Uterus (tissue), 3 donors: ENCODE measurements at regions not wholly inside any gene's neighbourhood (a gene's known extent, or its start where the extent isn't known, plus 50 kb on each side); places are given as distances from the start of the nearest gene placed in this dataset.

Source experiments
- DNase-seq, 2 donors: peaks; one replicate each; pipeline ENCODE4 v3.0.0-alpha.2; 2019 to 2020
- H3K27ac ChIP-seq, 2 donors: fragments of 200-600 bp; sonication (generic); 1 replicate in 1 of 2; 2 replicates in 1 of 2; pipeline ENCODE4 v1.5.1; 2016 to 2018
- H3K27me3 ChIP-seq, 2 donors: fragments of 200-600 bp; sonication (generic); one replicate each; pipeline ENCODE4 v1.5.1; 2018 to 2019; ENCODE audit warnings: control low read depth in 1 of 2
- H3K36me3 ChIP-seq, 2 donors: fragments of 200-600 bp; sonication (generic); one replicate each; pipeline ENCODE4 v1.5.1; 2019; ENCODE audit warnings: control low read depth in 1 of 2
- H3K4me1 ChIP-seq, 2 donors: fragments of 200-600 bp; sonication (generic); one replicate each; pipeline ENCODE4 v1.5.1; 2018 to 2019; ENCODE audit warnings: control low read depth in 1 of 2
- H3K4me3 ChIP-seq, 2 donors: fragments of 200-600 bp; sonication (generic); 1 replicate in 1 of 2; 2 replicates in 1 of 2; pipeline ENCODE4 v1.5.1; 2018 to 2019; ENCODE audit warnings: mild to moderate bottlenecking in 1 of 2
- H3K9me3 ChIP-seq, 2 donors: fragments of 200-600 bp; sonication (generic); one replicate each; pipeline ENCODE4 v1.5.1; 2019; ENCODE audit warnings: control low read depth in 1 of 2
- POLR2A ChIP-seq, 2 donors: fragments of 450-650 bp; IDR thresholded peaks; one replicate each; pipeline ENCODE4 v1.6.1; 2016; ENCODE audit warnings: antibody characterized with exemption in 2 of 2, mild to moderate bottlenecking in 1 of 2, moderate library complexity in 1 of 2
- intact Hi-C: fragments of 100-400 bp; cut with DNase I; formaldehyde crosslinking; loops from one replicate; pipeline ENCODE4 v1.15.1; 2023; ENCODE audit warnings: low total_unique reads
- TF ChIP-seq, protein P1 (sequence below), 4 experiments: fragments of 200-600 bp in 2 of 4; fragments of 450-650 bp in 2 of 4; sonication (generic) in 2 of 4; IDR thresholded peaks; one replicate each; pipeline ENCODE4 v1.5.1; 2016 to 2019; ENCODE audit warnings: antibody characterized with exemption in 4 of 4, mild to moderate bottlenecking in 2 of 4, moderate library complexity in 1 of 4
- donor health status: DM: yes; HTN: yes; CAD: no.

DNA sequence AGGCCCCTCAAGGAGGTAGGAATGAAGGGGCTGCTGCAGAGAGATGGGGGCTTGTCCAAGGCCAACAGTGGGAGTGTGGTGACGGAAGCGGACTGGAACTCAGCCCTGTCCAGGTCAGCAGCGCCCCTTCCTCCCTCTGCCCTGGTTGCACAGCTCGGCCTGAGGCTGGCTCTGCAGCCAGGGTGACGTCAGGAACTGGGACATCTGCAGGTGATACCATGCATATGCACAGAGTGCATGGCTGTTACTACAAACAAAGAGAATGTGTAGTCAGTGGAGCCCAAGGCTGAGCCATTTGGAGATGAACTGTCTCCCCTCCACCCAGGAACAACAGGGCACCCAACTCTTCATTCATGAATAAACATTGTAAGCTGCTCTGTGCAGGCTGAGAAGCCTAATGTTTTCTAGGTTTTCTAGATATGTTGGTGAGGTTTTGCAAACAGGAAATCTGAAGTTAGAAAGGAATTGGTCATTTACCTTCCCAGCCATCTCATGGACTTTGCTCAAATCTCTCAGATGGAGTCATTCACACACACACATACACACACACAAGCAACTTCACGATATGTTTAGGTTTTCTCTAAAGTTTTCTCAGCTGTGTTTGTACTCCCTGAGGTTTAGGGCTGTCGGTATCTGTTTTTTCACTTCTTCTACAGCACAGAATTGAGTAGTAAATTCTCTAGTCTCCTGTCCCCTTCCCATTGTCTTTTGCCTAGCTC, 117.2 kb downstream of the TLE3 start:
- TF ChIP-seq POLR2A (IDR thresholded peaks at IDR 0.05), result no peak
- TF ChIP-seq, protein P1, sequence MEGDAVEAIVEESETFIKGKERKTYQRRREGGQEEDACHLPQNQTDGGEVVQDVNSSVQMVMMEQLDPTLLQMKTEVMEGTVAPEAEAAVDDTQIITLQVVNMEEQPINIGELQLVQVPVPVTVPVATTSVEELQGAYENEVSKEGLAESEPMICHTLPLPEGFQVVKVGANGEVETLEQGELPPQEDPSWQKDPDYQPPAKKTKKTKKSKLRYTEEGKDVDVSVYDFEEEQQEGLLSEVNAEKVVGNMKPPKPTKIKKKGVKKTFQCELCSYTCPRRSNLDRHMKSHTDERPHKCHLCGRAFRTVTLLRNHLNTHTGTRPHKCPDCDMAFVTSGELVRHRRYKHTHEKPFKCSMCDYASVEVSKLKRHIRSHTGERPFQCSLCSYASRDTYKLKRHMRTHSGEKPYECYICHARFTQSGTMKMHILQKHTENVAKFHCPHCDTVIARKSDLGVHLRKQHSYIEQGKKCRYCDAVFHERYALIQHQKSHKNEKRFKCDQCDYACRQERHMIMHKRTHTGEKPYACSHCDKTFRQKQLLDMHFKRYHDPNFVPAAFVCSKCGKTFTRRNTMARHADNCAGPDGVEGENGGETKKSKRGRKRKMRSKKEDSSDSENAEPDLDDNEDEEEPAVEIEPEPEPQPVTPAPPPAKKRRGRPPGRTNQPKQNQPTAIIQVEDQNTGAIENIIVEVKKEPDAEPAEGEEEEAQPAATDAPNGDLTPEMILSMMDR (IDR thresholded peaks at IDR 0.05), result no peak
- no peak for DNase-seq
- no peaks in the 10 kb centered on the region for H3K9me3 ChIP-seq
- H3K4me3 ChIP-seq, result no peak overlapping the region
- intact Hi-C loops, result no loop called here
- H3K27ac ChIP-seq, result no peak overlapping the region
- no peaks in the 10 kb centered on the region for H3K4me1 ChIP-seq
- H3K36me3 ChIP-seq, result no peaks in the 10 kb centered on the region
- no peaks in the 10 kb centered on the region for H3K27me3 ChIP-seq

DNA sequence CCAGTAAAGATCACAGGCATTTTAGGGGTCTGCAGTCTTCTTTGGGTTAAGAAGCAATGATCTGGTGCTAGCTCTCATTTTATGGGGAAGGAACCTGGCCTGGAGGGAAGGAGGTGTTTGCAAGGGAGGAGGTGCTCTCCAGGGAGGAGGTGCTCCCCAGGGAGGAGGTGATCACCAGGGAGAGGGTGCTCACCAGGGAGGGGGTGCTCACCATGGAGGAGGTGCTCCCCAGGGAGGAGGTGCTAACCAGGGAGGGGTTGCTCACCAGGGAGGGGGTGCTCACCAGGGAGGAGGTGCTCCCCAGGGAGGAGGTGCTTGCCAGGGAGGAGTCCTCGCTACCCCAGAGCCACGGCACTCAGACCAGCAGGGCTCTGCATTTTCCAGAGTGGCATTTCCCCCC, 115.7 kb downstream of the TLE3 start:
- TF ChIP-seq, protein P1 (IDR thresholded peaks at IDR 0.05), result no peak
- no peak for TF ChIP-seq POLR2A (IDR thresholded peaks at IDR 0.05)
- Histone ChIP-seq H3K27me3 (no peaks in the 10 kb centered on the region), H3K4me3 (no peak overlapping the region), H3K27ac (no peak overlapping the region), H3K9me3 (no peaks in the 10 kb centered on the region), H3K36me3 (no peaks in the 10 kb centered on the region), H3K4me1 (no peaks in the 10 kb centered on the region)
- intact Hi-C loops, result no loop called here
- DNase-seq, result no peak

DNA sequence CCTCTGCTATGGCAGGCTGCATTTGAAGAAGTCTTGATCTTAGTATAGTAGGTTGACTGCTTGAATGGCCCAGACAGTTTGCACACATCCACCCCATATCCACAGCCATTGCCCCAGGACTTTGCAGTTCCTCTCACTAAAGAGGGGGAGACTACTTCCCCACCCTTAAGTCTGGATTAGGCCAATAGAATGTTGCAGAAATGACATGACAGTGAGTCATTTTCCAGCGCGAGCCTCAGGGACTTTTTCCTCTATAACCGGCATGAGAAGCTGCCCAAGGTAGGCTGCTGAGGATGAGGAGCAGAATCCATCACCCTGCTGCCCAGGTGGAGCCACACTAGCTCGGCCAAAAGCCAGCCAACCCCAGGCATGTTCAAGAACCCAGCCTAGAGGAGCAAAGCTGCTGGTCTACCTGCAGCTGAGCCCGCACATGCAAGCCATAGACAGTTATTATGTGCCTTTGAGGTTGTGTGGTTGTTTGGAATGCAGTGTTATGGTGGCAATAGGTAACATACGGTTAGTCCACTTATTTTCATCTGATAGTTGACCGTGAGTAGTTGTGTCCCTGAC, 113.9 kb downstream of the TLE3 start:
- no peak overlapping the region for H3K27ac ChIP-seq
- H3K36me3 ChIP-seq, result no peaks in the 10 kb centered on the region
- no peak overlapping the region for H3K4me3 ChIP-seq
- no peak for DNase-seq
- intact Hi-C loops, result no loop called here
- H3K27me3 ChIP-seq, result no peaks in the 10 kb centered on the region
- TF ChIP-seq, protein P1 (IDR thresholded peaks at IDR 0.05), result no peak
- TF ChIP-seq POLR2A (IDR thresholded peaks at IDR 0.05), result no peak
- no peaks in the 10 kb centered on the region for H3K9me3 ChIP-seq
- no peaks in the 10 kb centered on the region for H3K4me1 ChIP-seq

DNA sequence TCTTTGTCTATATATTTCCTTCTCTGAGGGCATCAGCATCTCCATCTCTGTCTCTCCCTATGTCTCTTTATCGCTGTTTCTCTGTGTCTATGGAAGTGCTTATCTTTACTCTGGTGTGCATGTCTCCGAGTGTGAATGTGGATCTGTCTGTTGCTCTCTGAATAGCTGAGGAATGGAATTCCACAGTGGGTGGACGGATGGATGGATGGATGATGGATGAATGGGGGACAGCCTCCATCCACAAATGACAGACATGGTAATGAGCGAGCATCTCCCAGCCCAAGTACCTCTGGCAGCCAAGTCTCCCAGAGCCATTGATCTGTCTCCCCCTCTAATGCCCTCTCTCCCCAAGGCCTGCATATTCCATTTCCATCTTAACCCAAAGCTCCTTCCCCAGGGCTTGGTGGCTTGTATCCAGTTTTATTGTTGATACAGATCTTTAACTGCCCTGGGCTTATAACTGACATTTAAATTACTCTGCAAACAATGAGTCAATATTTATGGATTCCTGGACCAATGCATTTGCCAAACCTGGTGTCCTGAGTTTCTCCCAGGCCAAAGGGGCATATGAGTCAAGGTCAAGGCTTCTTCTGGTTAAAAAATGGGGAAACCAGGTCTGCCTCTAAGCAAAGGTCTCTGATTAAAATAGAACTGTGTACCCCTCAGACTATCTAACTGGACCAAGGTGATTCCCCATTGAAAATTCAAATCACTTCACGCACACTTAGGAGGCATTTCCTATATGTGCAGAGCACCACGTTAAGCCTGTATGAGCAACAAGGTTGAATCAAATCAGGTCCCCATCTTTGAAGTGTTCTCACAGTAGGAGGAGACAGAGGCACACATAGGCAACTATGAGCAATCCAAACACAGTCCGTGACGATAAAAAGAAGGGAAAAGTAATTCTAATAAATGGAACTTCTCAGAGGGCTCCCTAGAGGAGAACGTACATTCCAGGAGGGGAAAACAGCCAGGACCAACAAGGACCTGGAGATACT, 109.9 kb downstream of the TLE3 start:
- no peaks in the 10 kb centered on the region for H3K4me1 ChIP-seq
- intact Hi-C loops, result no loop called here
- H3K27me3 ChIP-seq, result no peaks in the 10 kb centered on the region
- TF ChIP-seq POLR2A (IDR thresholded peaks at IDR 0.05), result no peak
- TF ChIP-seq, protein P1 (IDR thresholded peaks at IDR 0.05), result no peak
- no peaks in the 10 kb centered on the region for H3K9me3 ChIP-seq
- no peaks in the 10 kb centered on the region for H3K36me3 ChIP-seq
- no peak for DNase-seq
- H3K27ac ChIP-seq, result no peak overlapping the region
- H3K4me3 ChIP-seq, result no peak overlapping the region
